GM21360 (cell line): ENCODE measurements at regions not wholly inside any gene's neighbourhood (a gene's known extent, or its start where the extent isn't known, plus 50 kb on each side); places are given as distances from the start of the nearest gene placed in this dataset.
"Not testable (repeated sequence)": the region's sequence is repeated elsewhere in the genome, so short reads cannot be mapped to it uniquely, and the experiment has no call there.

Source experiments
- ATAC-seq: cut with Tn5 transposase; IDR thresholded peaks from one replicate; pipeline ENCODE4 v1.9.1; 2021; ENCODE audit warnings: mild to moderate bottlenecking, moderate library complexity; ENCODE audit not compliant: unreplicated experiment

- ATAC-seq, result no peak
These were observed 119.8 kb downstream of the ZNF330 start for GRCh38 chr4:141340458-141340857.

- ATAC-seq, result no peak
These were observed 125.4 kb downstream of the ZNF330 start for GRCh38 chr4:141346144-141346543.

DNA sequence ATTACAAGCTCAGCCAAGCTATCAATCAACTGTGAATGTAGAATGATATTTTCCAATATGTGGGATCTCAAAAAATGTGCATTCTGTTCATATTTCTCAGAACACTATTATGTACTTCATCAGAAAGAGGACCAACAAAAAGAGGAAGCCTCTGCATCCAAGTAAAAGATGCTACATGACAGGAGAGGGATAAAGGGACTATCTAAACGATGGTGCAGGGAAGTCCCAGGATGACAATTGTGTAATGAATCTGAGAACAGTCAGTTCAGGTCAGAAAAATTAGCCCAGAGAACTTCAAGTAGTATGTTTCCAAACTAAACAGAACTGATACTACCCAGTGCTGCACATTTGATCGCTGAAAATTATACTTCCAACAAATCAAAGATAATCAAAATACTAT lies 127.0 kb downstream of the ZNF330 start:
- no peak for ATAC-seq

- ATAC-seq, result no peak
These were observed 127.4 kb downstream of the ZNF330 start for GRCh38 chr4:141348125-141348524.

DNA sequence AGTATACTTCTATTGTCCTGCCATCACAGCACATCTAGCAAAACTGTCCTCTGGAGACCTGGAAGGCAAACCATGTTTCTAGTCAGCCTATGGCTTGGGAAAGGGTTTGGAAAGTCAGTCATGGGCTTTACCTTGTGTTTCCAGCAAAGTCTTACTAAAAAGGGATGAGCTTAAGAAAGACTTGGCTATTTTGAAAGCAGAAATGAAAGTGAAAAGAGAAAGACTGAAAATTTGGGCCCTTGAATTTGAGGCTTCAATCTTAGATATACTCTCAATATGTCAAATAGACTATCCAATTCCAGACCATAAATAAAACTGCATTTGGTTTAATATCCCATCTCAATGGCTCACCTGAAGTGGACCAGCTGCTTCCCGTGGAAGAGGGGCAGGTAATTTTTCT lies 127.9 kb downstream of the ZNF330 start:
- ATAC-seq, result no peak

DNA sequence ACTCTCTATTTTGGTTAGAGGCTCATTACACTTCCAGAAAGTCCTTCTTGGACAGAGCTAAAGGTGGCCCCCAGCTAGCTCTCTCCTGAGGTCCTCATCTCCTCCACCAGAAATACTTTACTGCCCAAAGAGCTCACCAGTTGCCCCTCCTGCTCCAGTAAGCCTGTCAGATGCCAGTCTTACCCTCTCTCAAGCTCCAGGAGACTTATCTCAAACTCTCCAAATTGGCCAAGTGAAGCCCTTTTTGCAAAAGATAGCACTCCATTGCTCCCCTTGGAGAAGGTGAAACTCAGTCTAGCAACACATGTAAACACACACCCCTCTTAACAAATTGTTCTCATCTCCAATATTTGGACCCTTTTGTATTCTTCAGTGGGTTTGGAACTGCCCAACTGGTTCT lies 128.5 kb downstream of the ZNF330 start:
- ATAC-seq, result no peak

- no peak for ATAC-seq
These were observed 129.6 kb downstream of the ZNF330 start for GRCh38 chr4:141350122-141350905.

- no peak for ATAC-seq
These were observed 131.6 kb downstream of the ZNF330 start for GRCh38 chr4:141352331-141352730.

GRCh38 chr4:141352909-141353525 lies 132.3 kb downstream of the ZNF330 start:
- no peak for ATAC-seq

DNA sequence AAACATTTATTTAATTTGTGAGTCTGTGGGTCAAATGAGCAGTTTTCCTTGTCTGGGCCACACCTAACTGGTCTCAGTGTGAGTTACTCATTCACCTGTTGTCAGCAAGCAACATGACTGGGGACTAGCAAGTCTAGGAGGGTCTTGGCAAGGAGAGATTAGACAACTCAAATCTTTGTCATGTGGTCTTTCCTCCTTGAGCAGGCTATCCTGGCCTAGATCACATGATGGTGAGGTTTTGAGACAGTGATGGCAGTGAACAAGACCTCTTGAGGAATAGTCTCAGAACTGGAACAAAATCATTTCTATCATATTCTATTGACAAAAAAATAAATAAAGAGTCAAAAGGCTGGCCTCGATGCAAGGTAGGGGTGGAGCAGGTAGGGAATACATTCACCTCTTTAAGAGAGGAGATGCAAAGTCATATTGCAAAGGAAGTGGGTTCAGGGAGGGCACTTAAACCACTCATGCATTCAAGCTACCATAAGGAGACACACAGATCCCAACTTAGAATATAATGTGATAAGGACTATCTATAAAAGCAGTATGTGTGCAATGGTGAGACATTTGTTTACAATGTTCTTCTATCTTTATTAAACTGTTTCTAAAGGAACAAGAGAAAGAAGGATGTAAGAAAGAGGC lies 135.7 kb downstream of the ZNF330 start:
- no peak for ATAC-seq

GRCh38 chr4:141356963-141357335 lies 136.3 kb downstream of the ZNF330 start:
- ATAC-seq, result no peak

- ATAC-seq, result not testable (repeated sequence)
These were observed 147.5 kb downstream of the ZNF330 start for GRCh38 chr4:141368241-141368640.

GRCh38 chr4:141371206-141371605 lies 150.5 kb downstream of the ZNF330 start:
- no peak for ATAC-seq

DNA sequence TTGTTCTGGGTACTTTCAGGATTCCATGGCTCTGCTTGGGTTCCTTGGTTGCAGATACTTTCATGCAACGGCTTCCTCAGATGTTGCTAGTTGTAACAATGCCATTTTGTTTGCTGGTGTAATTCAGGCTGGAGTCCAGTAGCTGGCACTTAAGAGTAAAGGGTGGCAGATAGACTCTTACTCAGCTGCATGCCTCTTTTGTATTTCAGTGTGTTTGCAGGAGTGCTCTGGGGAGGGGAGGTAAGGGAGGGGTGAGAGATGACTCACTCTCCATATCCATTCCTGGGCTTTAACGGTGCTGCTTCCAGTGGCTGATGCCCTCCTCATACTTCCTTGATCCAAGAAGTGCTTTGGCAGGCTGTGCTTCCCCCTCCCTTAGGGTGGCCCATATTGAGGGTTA lies 155.2 kb downstream of the ZNF330 start:
- no peak for ATAC-seq

DNA sequence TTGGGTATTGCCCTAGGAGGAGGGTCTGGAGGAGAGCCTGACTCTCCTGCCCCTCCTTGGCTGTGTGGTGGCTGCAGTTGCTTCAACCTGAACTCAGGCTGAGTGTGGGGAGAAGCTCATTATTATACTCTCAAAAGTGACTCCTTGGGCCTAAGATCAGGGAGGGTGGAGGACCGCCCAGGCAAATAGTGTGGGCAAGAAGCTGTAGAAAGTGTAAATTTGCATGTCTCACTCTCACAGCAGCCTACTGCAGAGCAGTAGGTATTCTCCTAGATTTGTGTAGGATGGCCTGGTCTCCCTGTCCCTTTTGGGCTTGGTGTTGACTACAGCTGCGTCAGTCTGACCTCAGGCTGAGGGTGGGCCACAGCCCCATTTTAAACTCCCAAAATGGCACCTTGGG lies 156.1 kb downstream of the ZNF330 start:
- no peak for ATAC-seq

- no peak for ATAC-seq
These were observed 166.6 kb downstream of the ZNF330 start for GRCh38 chr4:141387299-141387698.

- no peak for ATAC-seq
These were observed 167.8 kb downstream of the ZNF330 start for GRCh38 chr4:141388481-141388880.

- no peak for ATAC-seq
These were observed 169.0 kb downstream of the ZNF330 start for GRCh38 chr4:141389649-141390048.

GRCh38 chr4:141390571-141390970 lies 169.9 kb downstream of the ZNF330 start:
- no peak for ATAC-seq

DNA sequence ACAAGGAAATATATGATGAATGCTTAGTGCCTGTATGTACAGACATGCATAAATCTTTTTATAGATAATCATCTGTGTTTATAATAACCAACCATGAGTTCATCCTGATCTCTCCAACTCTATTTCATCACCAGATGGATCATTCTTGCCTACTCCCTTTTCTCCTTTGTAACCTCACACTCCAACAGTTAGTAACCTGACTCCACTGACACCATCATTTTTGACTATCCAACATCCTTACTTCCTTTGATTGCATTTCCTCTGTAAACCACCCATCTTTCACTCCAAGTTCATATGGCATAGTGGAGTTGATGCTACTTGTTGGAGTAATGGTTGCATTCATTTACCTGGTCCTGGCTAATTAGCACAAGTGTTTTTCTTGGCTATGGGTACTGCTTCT lies 170.6 kb downstream of the ZNF330 start:
- ATAC-seq, result no peak

DNA sequence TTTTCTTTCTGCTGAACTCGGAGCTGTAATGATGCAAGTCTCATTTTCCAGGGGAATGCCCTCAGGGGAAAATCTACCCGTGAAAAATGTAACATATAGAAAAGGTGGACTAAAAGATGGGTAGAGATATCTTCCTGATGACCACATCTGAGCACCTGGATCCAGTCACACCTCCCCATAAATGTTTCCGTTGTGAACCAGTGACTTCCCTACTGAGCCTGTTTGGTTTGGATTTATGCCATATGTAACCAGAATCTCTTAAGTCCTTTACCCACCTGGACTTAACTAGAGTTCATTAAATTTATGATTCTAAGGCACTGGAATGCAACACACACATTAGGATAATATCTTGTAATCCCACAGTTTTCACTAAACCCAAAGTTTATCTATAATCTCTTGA lies 171.1 kb downstream of the ZNF330 start:
- ATAC-seq, result no peak

GRCh38 chr4:141395246-141395830 lies 174.6 kb downstream of the ZNF330 start:
- ATAC-seq, result no peak
